LNCAP (cell line): ENCODE measurements at regions not wholly inside any gene's neighbourhood (a gene's known extent, or its start where the extent isn't known, plus 50 kb on each side); places are given as distances from the start of the nearest gene placed in this dataset.

Experiments
- CTCF ChIP-seq: fragments of 450-650 bp; IDR thresholded peaks from 2 replicates; pipeline ENCODE4 v1.5.1; 2017; ENCODE audit warnings: mild to moderate bottlenecking

- TF ChIP-seq CTCF: peak; percentile 76
Measured at GRCh38 chr10:62554632-62555199, 180.5 kb downstream of the ZNF365 start.

GRCh38 chr10:62559481-62560200, 185.5 kb downstream of the ZNF365 start:
- TF ChIP-seq CTCF: no peak

- TF ChIP-seq CTCF: no peak
Measured at GRCh38 chr10:62560201-62560819, 186.1 kb downstream of the ZNF365 start.

- no peak for TF ChIP-seq CTCF
Measured at GRCh38 chr10:62561151-62561550, 187.0 kb downstream of the ZNF365 start.

- no peak for TF ChIP-seq CTCF
Measured at GRCh38 chr10:62562101-62562500, 187.9 kb downstream of the ZNF365 start.

- no peak for TF ChIP-seq CTCF
Measured at GRCh38 chr10:62562795-62563194, 188.6 kb downstream of the ZNF365 start.

- TF ChIP-seq CTCF: no peak
Measured at GRCh38 chr10:62573929-62574328, 199.8 kb downstream of the ZNF365 start.
